Transverse colon (tissue), 4 donors: ENCODE measurements at regions not wholly inside any gene's neighbourhood (a gene's known extent, or its start where the extent isn't known, plus 50 kb on each side); places are given as distances from the start of the nearest gene placed in this dataset.

ENCODE experiments used
- CTCF ChIP-seq, 5 experiments: fragments of 200-600 bp in 3 of 5; fragments of 450-650 bp in 2 of 5; sonication (generic) in 3 of 5; IDR thresholded peaks; 1 replicate in 2 of 5; 2 replicates in 3 of 5; pipeline ENCODE4 v1.5.1; 2016 to 2017; ENCODE audit warnings: antibody characterized with exemption in 5 of 5, inconsistent platforms in 3 of 5, mild to moderate bottlenecking in 2 of 5, moderate library complexity in 1 of 5
- EP300 ChIP-seq: sonication (generic); formaldehyde crosslinking; IDR thresholded peaks from one replicate; pipeline ENCODE4 v1.6.1; 2017; ENCODE audit warnings: antibody characterized with exemption, low read depth
- POLR2A ChIP-seq: fragments of 450-650 bp; IDR thresholded peaks from one replicate; pipeline ENCODE4 v1.6.1; 2016; ENCODE audit warnings: antibody characterized with exemption, mild to moderate bottlenecking, moderate library complexity
- POLR2AphosphoS5 ChIP-seq, 3 donors: sonication (generic); formaldehyde crosslinking; IDR thresholded peaks; one replicate each; pipeline ENCODE4 v1.6.1; 2016; ENCODE audit warnings: antibody characterized with exemption in 3 of 3

- no peak for TF ChIP-seq CTCF (IDR thresholded peaks at IDR 0.05)
- no peak for TF ChIP-seq POLR2AphosphoS5 (IDR thresholded peaks at IDR 0.05)
- TF ChIP-seq EP300: no peak
- TF ChIP-seq POLR2A: no peak
Observed at GRCh38 chr11:70557742-70558485, 159.6 kb downstream of the CTTN start.
